Fibroblast of pulmonary artery (primary cell): ENCODE measurements at regions not wholly inside any gene's neighbourhood (a gene's known extent, or its start where the extent isn't known, plus 50 kb on each side); places are given as distances from the start of the nearest gene placed in this dataset.

Source experiments
- DNase-seq: peaks from one replicate; pipeline ENCODE4 v3.0.0-alpha.2; 2010; ENCODE audit warnings: low read depth
- H3K4me3 ChIP-seq: replicated peaks from 2 replicates; pipeline ENCODE4 v1.5.1; 2011; ENCODE audit warnings: low read depth, mild to moderate bottlenecking, control low read depth, low read length, moderate library complexity
- CTCF ChIP-seq: IDR thresholded peaks from 2 replicates; pipeline ENCODE4 v1.5.1; 2011; ENCODE audit warnings: mild to moderate bottlenecking, control low read depth, low read length, inconsistent platforms; ENCODE audit errors: missing control alignments

DNA sequence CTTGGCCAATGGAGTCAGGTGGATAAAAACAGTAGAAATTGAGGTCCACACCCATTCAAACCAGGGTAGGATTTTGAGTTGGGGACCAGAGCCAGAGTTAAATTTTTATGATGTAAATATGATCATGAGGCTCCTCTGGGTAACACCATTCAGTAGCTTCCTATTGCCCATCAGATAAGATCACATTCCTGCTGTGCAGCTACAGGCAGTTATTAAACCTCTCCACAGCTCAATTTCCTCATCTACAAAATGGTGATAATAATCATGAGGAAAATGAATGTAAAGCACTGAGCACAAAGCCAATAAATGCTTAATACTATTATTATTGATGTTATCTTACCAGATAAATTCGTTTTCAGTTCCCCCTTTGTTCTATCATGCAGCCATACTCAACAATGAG lies 432.0 kb downstream of the CAAP1 start:
- no peak for TF ChIP-seq CTCF
- DNase-seq: no peak
- H3K4me3 ChIP-seq: no peak overlapping the region

- no peak overlapping the region for H3K4me3 ChIP-seq
- DNase-seq: no peak
- TF ChIP-seq CTCF: no peak
Measured at GRCh38 chr9:26459959-26460358, 432.6 kb downstream of the CAAP1 start.

DNA sequence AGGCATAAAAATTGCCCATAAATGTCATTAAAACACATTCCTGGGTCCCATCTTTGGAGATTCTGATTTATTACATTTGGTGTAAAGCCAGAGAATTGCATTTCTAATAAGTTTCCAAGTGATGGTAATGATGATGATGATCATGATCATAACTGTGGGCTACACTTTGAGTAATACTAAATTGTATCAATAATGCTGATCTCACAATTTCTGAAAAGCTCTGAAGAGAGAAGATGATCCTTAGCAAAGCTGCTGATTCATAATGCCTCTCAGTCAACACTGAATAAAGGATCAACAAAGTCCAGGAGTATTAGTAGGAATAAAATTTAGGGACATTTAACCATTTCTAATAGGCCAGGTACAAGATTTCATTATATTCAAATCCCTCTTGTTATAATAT lies 434.5 kb downstream of the CAAP1 start:
- TF ChIP-seq CTCF: no peak
- no peak overlapping the region for H3K4me3 ChIP-seq
- DNase-seq: no peak

GRCh38 chr9:26457151-26457550 lies 435.5 kb downstream of the CAAP1 start:
- DNase-seq: no peak
- no peak for TF ChIP-seq CTCF
- H3K4me3 ChIP-seq: no peak overlapping the region

- no peak for DNase-seq
- no peak for TF ChIP-seq CTCF
- no peak overlapping the region for H3K4me3 ChIP-seq
Measured at GRCh38 chr9:26439061-26439624, 453.5 kb downstream of the CAAP1 start.

GRCh38 chr9:26437056-26437711 lies 455.4 kb downstream of the CAAP1 start:
- H3K4me3 ChIP-seq: no peak overlapping the region
- TF ChIP-seq CTCF: no peak
- no peak for DNase-seq
